H1 (cell line): ENCODE measurements at regions not wholly inside any gene's neighbourhood (a gene's known extent, or its start where the extent isn't known, plus 50 kb on each side); places are given as distances from the start of the nearest gene placed in this dataset.
A peak's percentile ranks its signal among the peaks of the same experiment; 100 is the strongest.

Source experiments
- CTCF ChIA-PET: fragments of 300-600 bp; sonication (Branson Sonifier 250); formaldehyde crosslinking; loops from one replicate; lab custom pipeline; 2021; ENCODE audit not compliant: partially characterized antibody; lab: Charles Lee
- POLR2A ChIA-PET: fragments of 300-600 bp; sonication (Branson Sonifier 250); formaldehyde crosslinking; loops from one replicate; lab custom pipeline; 2021; ENCODE audit warnings: inconsistent platforms; ENCODE audit not compliant: partially characterized antibody; lab: Charles Lee
- DNase-seq, 2 experiments: peaks; one replicate each; pipeline versions ENCODE4 v3.0.0 to v3.0.0-alpha.2; 2010 to 2022; ENCODE audit warnings: low spot score in 2 of 2, low read depth in 1 of 2, mixed read lengths in 1 of 2
- FAIRE-seq: peaks from 2 replicates; lab custom pipeline; 2011; peaks lifted over from hg19 to GRCh38; lab: Jason Lieb, UNC
- H2AFZ ChIP-seq: 2 replicates; pipeline ENCODE4 v1.8.1; 2012; ENCODE audit warnings: low read length, inconsistent platforms
- H2AK5ac ChIP-seq: 2 replicates; pipeline ENCODE4 v1.6.1; 2013; ENCODE audit warnings: low read depth, low read length
- H2BK120ac ChIP-seq: replicated peaks from 2 replicates; pipeline ENCODE3; 2013; ENCODE audit warnings: low read depth, low read length, inconsistent platforms
- H2BK12ac ChIP-seq: 2 replicates; pipeline ENCODE4 v1.6.1; 2013; ENCODE audit warnings: low read depth, low read length
- H2BK15ac ChIP-seq: 2 replicates; pipeline ENCODE4 v1.6.1; 2013; ENCODE audit warnings: low read length
- H2BK20ac ChIP-seq: 2 replicates; pipeline ENCODE4 v1.6.1; 2013; ENCODE audit warnings: low read length
- H2BK5ac ChIP-seq: 2 replicates; pipeline ENCODE4 v1.6.1; 2013; ENCODE audit warnings: low read depth, low read length
- H3K14ac ChIP-seq: 2 replicates; pipeline ENCODE4 v1.6.1; 2013; ENCODE audit warnings: inconsistent platforms; ENCODE audit not compliant: insufficient read length
- H3K18ac ChIP-seq: 2 replicates; pipeline ENCODE4 v1.6.1; 2013; ENCODE audit warnings: low read length; ENCODE audit errors: extremely low read depth
- H3K23ac ChIP-seq: 2 replicates; pipeline ENCODE4 v1.6.1; 2013; ENCODE audit warnings: inconsistent platforms; ENCODE audit not compliant: insufficient read length
- H3K23me2 ChIP-seq: 2 replicates; pipeline ENCODE4 v1.6.1; 2013; ENCODE audit warnings: low read depth, low read length
- H3K27ac ChIP-seq: 2 replicates; pipeline ENCODE4 v1.6.1; 2011; ENCODE audit warnings: low read depth, low read length, inconsistent platforms
- H3K27me3 ChIP-seq, 4 experiments: replicated peaks in 1 of 4; 1 replicate in 1 of 4; 2 replicates in 3 of 4; pipeline versions ENCODE4 v1.6.1 to v1.8.1; 2011 to 2013; ENCODE audit warnings: low read length in 3 of 4, mild to moderate bottlenecking in 3 of 4, inconsistent platforms in 2 of 4, mixed read lengths in 2 of 4, moderate library complexity in 1 of 4; ENCODE audit not compliant: control insufficient read depth in 3 of 4, insufficient read depth in 3 of 4; ENCODE audit errors: extremely low read depth in 1 of 4
- H3K36me3 ChIP-seq, 4 experiments: 2 replicates each; pipeline versions ENCODE4 v1.6.1 to v1.8.1; 2011 to 2013; ENCODE audit warnings: mild to moderate bottlenecking in 4 of 4, low read length in 3 of 4, moderate library complexity in 2 of 4, control low read depth in 1 of 4, inconsistent platforms in 1 of 4; ENCODE audit not compliant: insufficient read depth in 4 of 4, control insufficient read depth in 2 of 4
- H3K4ac ChIP-seq: replicated peaks from 2 replicates; pipeline ENCODE3; 2013; ENCODE audit warnings: low read length, low read depth, mixed read lengths, inconsistent platforms; ENCODE audit not compliant: insufficient read length
- H3K4me1 ChIP-seq, 4 experiments: replicated peaks in 1 of 4; 1 replicate in 1 of 4; 2 replicates in 3 of 4; pipeline versions ENCODE4 v1.6.1 to v1.8.1; 2011 to 2013; ENCODE audit warnings: low read length in 3 of 4, inconsistent platforms in 2 of 4, mixed read lengths in 1 of 4; ENCODE audit not compliant: insufficient read depth in 4 of 4, control insufficient read depth in 3 of 4
- H3K4me2 ChIP-seq, 2 experiments: 2 replicates each; pipeline versions ENCODE4 v1.6.1 to v1.8.1; 2011 to 2013; ENCODE audit warnings: low read depth in 2 of 2, low read length in 2 of 2, control low read depth in 1 of 2, inconsistent platforms in 1 of 2, mild to moderate bottlenecking in 1 of 2; ENCODE audit not compliant: insufficient read depth in 1 of 2
- H3K4me3 ChIP-seq, 4 experiments: fragments of 200-600, 300-600 bp in 1 of 4; sonication (generic), shearing (Covaris generic), sonication (Bioruptor Twin) in 1 of 4; 2 replicates each; pipeline versions ENCODE4 v1.5.1 to v1.8.1; 2011 to 2016; ENCODE audit warnings: low read length in 4 of 4, low read depth in 3 of 4, control low read depth in 2 of 4, inconsistent platforms in 2 of 4, mild to moderate bottlenecking in 2 of 4, mixed read lengths in 1 of 4, moderate library complexity in 1 of 4; ENCODE audit not compliant: insufficient read depth in 2 of 4; ENCODE audit errors: extremely low read depth in 1 of 4
- H3K56ac ChIP-seq: replicated peaks from 2 replicates; pipeline ENCODE3; 2013; ENCODE audit warnings: low read depth, mild to moderate bottlenecking, mixed read lengths, low read length, inconsistent platforms; ENCODE audit not compliant: insufficient read length
- H3K79me1 ChIP-seq: 2 replicates; pipeline ENCODE4 v1.6.1; 2013; ENCODE audit warnings: low read depth, low read length, control low read depth
- H3K79me2 ChIP-seq, 2 experiments: 2 replicates each; pipeline versions ENCODE4 v1.6.1 to v1.8.1; 2012 to 2013; ENCODE audit warnings: low read length in 2 of 2, mild to moderate bottlenecking in 2 of 2, inconsistent platforms in 1 of 2; ENCODE audit not compliant: insufficient read depth in 2 of 2, control insufficient read depth in 1 of 2
- H3K9ac ChIP-seq, 4 experiments: replicated peaks in 1 of 4; 1 replicate in 1 of 4; 2 replicates in 3 of 4; pipeline versions ENCODE4 v1.6.1 to v1.8.1; 2011 to 2013; ENCODE audit warnings: low read depth in 3 of 4, low read length in 3 of 4, control low read depth in 2 of 4, mild to moderate bottlenecking in 2 of 4, moderate library complexity in 2 of 4, inconsistent platforms in 1 of 4; ENCODE audit errors: extremely low read depth in 1 of 4
- H3K9me3 ChIP-seq, 2 experiments: 2 replicates each; pipeline versions ENCODE4 v1.6.1 to v1.8.1; 2012 to 2013; ENCODE audit warnings: mild to moderate bottlenecking in 2 of 2, moderate library complexity in 2 of 2, control low read depth in 1 of 2, inconsistent platforms in 1 of 2, low read depth in 1 of 2, low read length in 1 of 2, mixed read lengths in 1 of 2; ENCODE audit not compliant: insufficient read depth in 2 of 2
- H4K20me1 ChIP-seq, 2 experiments: replicated peaks in 1 of 2; 2 replicates each; pipeline versions ENCODE3 to v1.8.1; 2011 to 2013; ENCODE audit warnings: inconsistent platforms in 2 of 2, low read length in 2 of 2, mild to moderate bottlenecking in 1 of 2; ENCODE audit not compliant: insufficient read depth in 2 of 2, control insufficient read depth in 1 of 2
- H4K5ac ChIP-seq: 2 replicates; pipeline ENCODE4 v1.6.1; 2013; ENCODE audit warnings: low read length, low read depth, mixed read lengths, inconsistent platforms; ENCODE audit not compliant: insufficient read length
- H4K8ac ChIP-seq: 2 replicates; pipeline ENCODE4 v1.8.0; 2013; ENCODE audit warnings: mild to moderate bottlenecking, moderate library complexity, low read length, inconsistent platforms; ENCODE audit not compliant: insufficient read depth; ENCODE audit errors: extremely low read depth
- H4K91ac ChIP-seq: replicated peaks from 2 replicates; pipeline ENCODE3; 2013; ENCODE audit warnings: low read length, mixed read lengths, inconsistent platforms; ENCODE audit not compliant: insufficient read length
- MAFK ChIP-seq: IDR thresholded peaks from 2 replicates; pipeline ENCODE4 v1.6.1; 2012; ENCODE audit warnings: low read depth, mild to moderate bottlenecking, improper control_type of control experiment, low read length
- WGBS, 2 experiments: shearing (Covaris generic) in 1 of 2; methylation state at CpG; one replicate each; pipeline versions ENCODE4 v1.1.6 to v1.1.7; 2013 to 2015; ENCODE audit warnings: low lambda C conversion rate in 2 of 2, mixed read lengths in 2 of 2, inconsistent platforms in 1 of 2, low coverage in 1 of 2, missing lambda C conversion rate in 1 of 2; ENCODE audit not compliant: insufficient replicate concordance in 2 of 2, insufficient coverage in 1 of 2, insufficient read length in 1 of 2; ENCODE audit errors: extremely low coverage in 1 of 2, missing lambda C conversion rate in 1 of 2; 5-methylcytosine and 5-hydroxymethylcytosine counted together

DNA sequence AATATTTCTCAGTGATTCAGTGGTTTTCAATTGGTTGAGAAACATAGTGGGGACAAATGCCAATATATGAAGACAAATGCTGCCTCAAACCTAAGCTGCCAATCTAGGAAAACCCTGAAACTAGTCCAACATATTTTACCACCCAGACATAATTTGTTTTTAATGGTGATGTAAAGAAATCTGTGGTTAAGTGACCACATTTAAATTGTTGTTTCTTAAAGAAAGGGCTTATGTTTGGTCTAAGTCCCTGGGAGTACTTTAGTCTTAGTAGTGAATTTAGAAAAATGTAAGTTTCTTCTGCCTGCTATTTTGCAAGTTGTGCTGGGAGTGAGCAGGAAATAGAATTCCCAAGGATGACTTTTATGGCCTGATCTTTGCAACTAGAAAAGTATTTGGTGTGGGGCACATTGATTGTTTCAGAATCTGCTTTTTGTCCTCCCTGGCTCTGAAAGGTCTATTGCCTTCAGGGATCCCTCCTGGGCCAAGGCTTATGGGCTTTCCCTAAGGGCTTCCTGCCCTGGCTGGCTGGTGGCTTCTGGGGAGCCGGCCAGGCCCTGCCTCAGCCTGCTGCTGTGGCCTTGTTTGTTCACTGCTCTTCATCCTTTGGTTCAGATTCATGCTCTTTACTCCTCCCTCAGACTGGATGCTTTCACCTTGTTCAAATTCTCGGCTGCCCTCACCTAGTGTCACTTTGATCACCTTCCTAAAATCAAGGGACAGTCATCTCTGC lies 169.8 kb upstream of the JADE1 start:
- POLR2A ChIA-PET = interaction anchor here (1.0 to 1.4 kb wide), 2 partner anchors 12 to 61 kb away, joined by 3 read pairs; no protein-coding TSS in a partner anchor
- H3K9me3 ChIP-seq = peaks cover 0 to under 1% of the 10 kb centered on the region in 2 experiments; a peak in 1 of 4 replicates
- WGBS, 2 experiments = 86% methylated on average over 2 of the region's 2 CpGs; no CpG with 5 or more reads in 1 of the 2 experiments
- H4K5ac ChIP-seq = no peak overlapping the region
- H3K56ac ChIP-seq = no peak overlapping the region
- H3K14ac ChIP-seq = no peak overlapping the region
- no peaks in the 10 kb centered on the region; the same call in 1 of the 2 replicates for H3K79me1 ChIP-seq
- H2BK12ac ChIP-seq = peak overlapping the region; percentile 89; the same call in 1 of the 2 replicates
- no peaks in the 10 kb centered on the region for H3K27me3 ChIP-seq
- FAIRE-seq (no peak), DNase-seq (peak in 1 of 2 experiments; percentile 41)
- no peak overlapping the region for H3K23ac ChIP-seq
- no peak overlapping the region for H2AFZ ChIP-seq
- H4K20me1 ChIP-seq = no peaks in the 10 kb centered on the region
- H3K4me1 ChIP-seq = peaks cover 2 to 14% (median 13%) of the 10 kb centered on the region in 4 experiments; a peak in 6 of 7 replicates
- no peaks in the 10 kb centered on the region for H3K23me2 ChIP-seq
- peak overlapping the region; percentile 53; the same call in 1 of the 2 replicates for H2BK20ac ChIP-seq
- no peaks in the 10 kb centered on the region for H3K79me2 ChIP-seq
- H4K91ac ChIP-seq = peak overlapping the region; percentile 17
- peak overlapping the region; percentile 86; the same call in 1 of the 2 replicates for H2BK5ac ChIP-seq
- H3K27ac ChIP-seq = no peak overlapping the region
- CTCF ChIA-PET = no interaction called here
- no peak overlapping the region for H3K4me3 ChIP-seq
- H2BK120ac ChIP-seq = peak overlapping the region; percentile 8
- H4K8ac ChIP-seq = no peak overlapping the region
- H2BK15ac ChIP-seq = no peak overlapping the region
- H3K4ac ChIP-seq = peak overlapping the region; percentile 15
- H3K36me3 ChIP-seq = no peaks in the 10 kb centered on the region
- no peak overlapping the region for H3K9ac ChIP-seq
- 0 out of 2 replicates have a peak overlapping the region, but pooled peaks have one; percentile 52 for H3K18ac ChIP-seq
- no peak overlapping the region; the same call in 1 of the 2 replicates for H2AK5ac ChIP-seq
- H3K4me2 ChIP-seq = no peak overlapping the region
- no peak for TF ChIP-seq MAFK
